ENCODE measurements at regions not wholly inside any gene's neighbourhood (a gene's known extent, or its start where the extent isn't known, plus 50 kb on each side); places are given as distances from the start of the nearest gene placed in this dataset.

DNA sequence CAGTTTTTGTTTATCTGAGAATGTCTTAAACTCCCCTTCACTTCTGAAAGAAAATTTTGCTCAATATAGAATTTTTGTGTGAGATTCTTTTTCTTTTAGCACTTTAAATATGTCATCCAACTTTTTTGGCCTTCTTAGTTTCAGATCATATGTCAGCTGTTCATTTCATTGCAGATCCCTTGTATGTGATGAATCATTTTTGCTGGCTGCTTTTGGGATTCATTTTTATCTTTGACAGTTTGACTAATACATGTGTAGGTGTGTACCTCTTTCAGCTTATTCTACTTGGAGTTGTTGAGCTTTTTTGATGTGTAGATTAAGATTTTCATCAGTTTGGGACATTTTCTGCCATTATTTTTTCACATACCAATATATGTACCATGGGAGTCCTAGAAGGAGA, 156.8 kb downstream of the FASLG start:
- no peak for DNase-seq (ENCODE audit: extremely low spot score)
- ChIA-PET CTCF (no interaction called here), POLR2A (no interaction called here)
- TF ChIP-seq LEF1 (IDR thresholded peaks at IDR 0.05; ENCODE audit: borderline replicate concordance), result no peak
- TF ChIP-seq NFRKB (IDR thresholded peaks at IDR 0.05), result no peak
- no peak for TF ChIP-seq HDGF (IDR thresholded peaks at IDR 0.05; ENCODE audit: borderline replicate concordance)
- TF ChIP-seq ZNF384 (IDR thresholded peaks at IDR 0.05), result no peak

GRCh38 chr1:172818841-172819527, 160.1 kb downstream of the FASLG start:
- ChIA-PET CTCF (no interaction called here), POLR2A (no interaction called here)
- no peak for DNase-seq (ENCODE audit: extremely low spot score)
- TF ChIP-seq NFRKB (IDR thresholded peaks at IDR 0.05) (no peak), HDGF (IDR thresholded peaks at IDR 0.05; ENCODE audit: borderline replicate concordance) (no peak)

DNA sequence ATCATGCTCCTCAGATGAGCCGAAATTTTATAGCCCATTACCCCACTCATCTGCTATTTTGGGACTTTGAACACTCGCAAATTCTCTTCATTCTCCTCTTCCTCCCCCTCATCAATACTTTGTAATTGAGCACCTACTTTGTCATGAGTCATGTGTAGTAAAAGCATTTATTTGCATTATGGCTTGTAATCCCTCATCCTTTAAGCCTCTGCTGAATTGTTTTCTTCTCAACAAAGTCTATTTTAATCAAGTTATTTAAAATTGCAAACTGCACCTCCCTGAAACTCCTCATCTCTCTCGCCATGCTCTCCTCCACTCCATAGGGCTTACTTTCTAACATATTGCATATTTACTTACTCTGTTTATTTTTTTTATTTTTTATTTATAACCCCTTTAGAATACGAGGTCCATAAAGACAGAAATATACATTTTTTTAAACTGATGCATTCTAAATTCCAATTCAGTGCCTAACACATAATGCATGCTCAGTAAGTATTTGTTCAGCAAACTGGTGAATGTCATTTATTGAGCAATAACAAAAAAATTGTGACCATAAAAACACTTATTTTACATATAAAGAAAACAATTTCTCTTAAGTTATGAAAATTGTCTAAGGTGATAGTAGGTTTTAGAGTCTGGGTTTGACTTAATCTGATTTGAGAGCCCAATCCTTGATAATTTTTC, 161.7 kb downstream of the FASLG start:
- ChIA-PET POLR2A (no interaction called here), CTCF (no interaction called here)
- DNase-seq (ENCODE audit: extremely low spot score), result no peak
- no peak for TF ChIP-seq HDGF (IDR thresholded peaks at IDR 0.05; ENCODE audit: borderline replicate concordance)
- TF ChIP-seq NFRKB (IDR thresholded peaks at IDR 0.05), result no peak
- no peak for TF ChIP-seq FOXA1 (IDR thresholded peaks at IDR 0.05)
- TF ChIP-seq ARNT (IDR thresholded peaks at IDR 0.05), result no peak
- TF ChIP-seq SUZ12 (IDR thresholded peaks at IDR 0.05), result no peak
- TF ChIP-seq ZNF384 (IDR thresholded peaks at IDR 0.05), result no peak
- no peak for TF ChIP-seq TARDBP (IDR thresholded peaks at IDR 0.05)
- TF ChIP-seq, protein P1, sequence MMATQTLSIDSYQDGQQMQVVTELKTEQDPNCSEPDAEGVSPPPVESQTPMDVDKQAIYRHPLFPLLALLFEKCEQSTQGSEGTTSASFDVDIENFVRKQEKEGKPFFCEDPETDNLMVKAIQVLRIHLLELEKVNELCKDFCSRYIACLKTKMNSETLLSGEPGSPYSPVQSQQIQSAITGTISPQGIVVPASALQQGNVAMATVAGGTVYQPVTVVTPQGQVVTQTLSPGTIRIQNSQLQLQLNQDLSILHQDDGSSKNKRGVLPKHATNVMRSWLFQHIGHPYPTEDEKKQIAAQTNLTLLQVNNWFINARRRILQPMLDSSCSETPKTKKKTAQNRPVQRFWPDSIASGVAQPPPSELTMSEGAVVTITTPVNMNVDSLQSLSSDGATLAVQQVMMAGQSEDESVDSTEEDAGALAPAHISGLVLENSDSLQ (IDR thresholded peaks at IDR 0.05), result no peak
- no peak for TF ChIP-seq FOXM1 (IDR thresholded peaks at IDR 0.05; ENCODE audit: borderline replicate concordance)
- no peak for TF ChIP-seq FOXK2 (IDR thresholded peaks at IDR 0.05)
- TF ChIP-seq SP1 (IDR thresholded peaks at IDR 0.05), result no peak
- TF ChIP-seq CTBP1 (IDR thresholded peaks at IDR 0.05; ENCODE audit: borderline replicate concordance), result no peak
- TF ChIP-seq LEF1 (IDR thresholded peaks at IDR 0.05; ENCODE audit: borderline replicate concordance), result no peak
- TF ChIP-seq BHLHE40 (IDR thresholded peaks at IDR 0.05; ENCODE audit: borderline replicate concordance), result no peak
- no peak for TF ChIP-seq L3MBTL2 (conservative IDR thresholded peaks at IDR 0.05)
- TF ChIP-seq ELF4 (IDR thresholded peaks at IDR 0.05), result no peak

- POLR2A ChIA-PET, result no interaction called here
- DNase-seq (ENCODE audit: extremely low spot score), result no peak
- CTCF ChIA-PET, result no interaction called here
- TF ChIP-seq CTBP1 (IDR thresholded peaks at IDR 0.05; ENCODE audit: borderline replicate concordance) (no peak), FOXM1 (IDR thresholded peaks at IDR 0.05; ENCODE audit: borderline replicate concordance) (no peak), BHLHE40 (IDR thresholded peaks at IDR 0.05; ENCODE audit: borderline replicate concordance) (no peak), L3MBTL2 (conservative IDR thresholded peaks at IDR 0.05) (no peak), TARDBP (IDR thresholded peaks at IDR 0.05) (no peak), ARNT (IDR thresholded peaks at IDR 0.05) (no peak), ELF4 (IDR thresholded peaks at IDR 0.05) (no peak), ZNF384 (IDR thresholded peaks at IDR 0.05) (no peak), HDGF (IDR thresholded peaks at IDR 0.05; ENCODE audit: borderline replicate concordance) (no peak), LEF1 (IDR thresholded peaks at IDR 0.05; ENCODE audit: borderline replicate concordance) (no peak)
- TF ChIP-seq, protein P1 (IDR thresholded peaks at IDR 0.05), result no peak
These were observed 162.8 kb downstream of the FASLG start for GRCh38 chr1:172821609-172822274.

- DNase-seq (ENCODE audit: extremely low spot score), result no peak
- TF ChIP-seq NFRKB (IDR thresholded peaks at IDR 0.05) (no peak), ARNT (IDR thresholded peaks at IDR 0.05) (no peak), LEF1 (IDR thresholded peaks at IDR 0.05; ENCODE audit: borderline replicate concordance) (no peak), FOXA1 (IDR thresholded peaks at IDR 0.05) (no peak), SP1 (IDR thresholded peaks at IDR 0.05) (no peak), HDGF (IDR thresholded peaks at IDR 0.05; ENCODE audit: borderline replicate concordance) (no peak)
- CTCF ChIA-PET, result no interaction called here
- POLR2A ChIA-PET, result no interaction called here
These were observed 164.0 kb downstream of the FASLG start for GRCh38 chr1:172822886-172823285.

DNA sequence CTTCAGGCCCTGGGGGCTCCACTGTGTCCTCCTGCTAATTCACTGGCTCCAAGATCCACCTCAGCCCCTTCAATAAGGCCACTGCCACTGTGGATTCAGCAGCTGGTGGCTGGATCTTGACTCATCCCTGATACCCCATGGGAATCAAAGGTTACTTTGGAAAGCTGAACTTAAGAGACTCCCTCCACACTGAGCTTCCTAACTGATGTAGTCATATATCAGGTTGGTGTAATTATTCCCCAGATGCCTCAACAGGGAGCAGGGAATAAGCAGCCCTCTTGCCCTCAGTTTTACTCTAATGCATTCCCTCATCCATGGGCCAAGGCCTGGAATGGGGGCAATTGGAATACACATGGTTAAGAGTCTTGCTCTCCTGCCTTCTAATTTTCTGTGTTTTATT, 164.6 kb downstream of the FASLG start:
- TF ChIP-seq NFRKB (IDR thresholded peaks at IDR 0.05) (no peak), FOXK2 (IDR thresholded peaks at IDR 0.05) (no peak), SUZ12 (IDR thresholded peaks at IDR 0.05) (no peak), ARNT (IDR thresholded peaks at IDR 0.05) (no peak), SP1 (IDR thresholded peaks at IDR 0.05) (no peak), TARDBP (IDR thresholded peaks at IDR 0.05) (no peak), LEF1 (IDR thresholded peaks at IDR 0.05; ENCODE audit: borderline replicate concordance) (no peak), FOXA1 (IDR thresholded peaks at IDR 0.05) (no peak), CTBP1 (IDR thresholded peaks at IDR 0.05; ENCODE audit: borderline replicate concordance) (no peak), L3MBTL2 (conservative IDR thresholded peaks at IDR 0.05) (no peak), FOXM1 (IDR thresholded peaks at IDR 0.05; ENCODE audit: borderline replicate concordance) (no peak), BHLHE40 (IDR thresholded peaks at IDR 0.05; ENCODE audit: borderline replicate concordance) (no peak), HDGF (IDR thresholded peaks at IDR 0.05; ENCODE audit: borderline replicate concordance) (no peak), ELF4 (IDR thresholded peaks at IDR 0.05) (no peak), ZNF384 (IDR thresholded peaks at IDR 0.05) (no peak)
- TF ChIP-seq, protein P1 (IDR thresholded peaks at IDR 0.05), result no peak
- POLR2A ChIA-PET, result no interaction called here
- no peak for DNase-seq (ENCODE audit: extremely low spot score)
- CTCF ChIA-PET, result interaction anchor here (0.8 kb wide), 1 partner anchor 78 kb away, joined by 4 read pairs; no protein-coding TSS in a partner anchor

All from HEK293T (cell line).